ENCODE measurements at regions not wholly inside any gene's neighbourhood (a gene's known extent, or its start where the extent isn't known, plus 50 kb on each side); places are given as distances from the start of the nearest gene placed in this dataset.

DNA sequence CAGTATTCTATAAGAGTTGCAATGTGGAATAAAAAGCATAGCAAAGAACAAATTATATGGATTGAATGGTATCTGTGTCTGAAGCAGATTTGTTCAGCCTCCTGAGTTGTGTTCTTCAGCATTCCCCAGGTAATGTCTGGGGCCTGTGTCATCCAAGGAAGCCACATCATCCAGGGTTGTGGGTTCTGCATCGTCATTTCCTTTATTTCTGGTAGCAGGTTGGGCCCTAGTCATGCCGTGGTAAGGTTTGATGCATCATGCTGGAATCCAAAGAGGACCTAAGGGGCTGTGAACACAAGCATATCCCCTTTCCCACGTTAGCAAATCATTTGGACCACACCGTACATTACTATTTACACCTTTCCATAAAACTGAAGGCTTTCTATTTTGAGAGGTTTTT, 131.0 kb upstream of the ZNF91 start:
- no peak for ATAC-seq
- TF ChIP-seq CHD2 (IDR thresholded peaks at IDR 0.05; ENCODE audit: low read length, partially characterized antibody) = no peak
- no peak for TF ChIP-seq MYC (IDR thresholded peaks at IDR 0.05; ENCODE audit: borderline replicate concordance, low read length)
- TF ChIP-seq SMC3 (IDR thresholded peaks at IDR 0.05) = no peak
- TF ChIP-seq ZSCAN20 (CRISPR knock-in tag; IDR thresholded peaks at IDR 0.05) = no peak
- TF ChIP-seq FOSL2 (IDR thresholded peaks at IDR 0.05) = no peak
- no peak for TF ChIP-seq FOSL2 (CRISPR knock-in tag; IDR thresholded peaks at IDR 0.05)
- no peak for TF ChIP-seq ZFP36 (IDR thresholded peaks at IDR 0.05; ENCODE audit: borderline replicate concordance, partially characterized antibody)
- TF ChIP-seq JUN (IDR thresholded peaks at IDR 0.05) = no peak
- TF ChIP-seq, protein P1, sequence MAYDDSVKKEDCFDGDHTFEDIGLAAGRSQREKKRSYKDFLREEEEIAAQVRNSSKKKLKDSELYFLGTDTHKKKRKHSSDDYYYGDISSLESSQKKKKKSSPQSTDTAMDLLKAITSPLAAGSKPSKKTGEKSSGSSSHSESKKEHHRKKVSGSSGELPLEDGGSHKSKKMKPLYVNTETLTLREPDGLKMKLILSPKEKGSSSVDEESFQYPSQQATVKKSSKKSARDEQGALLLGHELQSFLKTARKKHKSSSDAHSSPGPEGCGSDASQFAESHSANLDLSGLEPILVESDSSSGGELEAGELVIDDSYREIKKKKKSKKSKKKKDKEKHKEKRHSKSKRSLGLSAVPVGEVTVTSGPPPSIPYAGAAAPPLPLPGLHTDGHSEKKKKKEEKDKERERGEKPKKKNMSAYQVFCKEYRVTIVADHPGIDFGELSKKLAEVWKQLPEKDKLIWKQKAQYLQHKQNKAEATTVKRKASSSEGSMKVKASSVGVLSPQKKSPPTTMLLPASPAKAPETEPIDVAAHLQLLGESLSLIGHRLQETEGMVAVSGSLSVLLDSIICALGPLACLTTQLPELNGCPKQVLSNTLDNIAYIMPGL (CRISPR knock-in tag; IDR thresholded peaks at IDR 0.05; ENCODE audit: borderline replicate concordance) = no peak
- TF ChIP-seq FOSB (CRISPR knock-in tag; IDR thresholded peaks at IDR 0.05) = no peak
- no peak for TF ChIP-seq HOXB5 (CRISPR knock-in tag; IDR thresholded peaks at IDR 0.05)
- TF ChIP-seq JUNB (IDR thresholded peaks at IDR 0.05) = no peak
- TF ChIP-seq MAZ (IDR thresholded peaks at IDR 0.05; ENCODE audit: borderline replicate concordance, low read depth, low read length) = no peak
- TF ChIP-seq PHF8 (IDR thresholded peaks at IDR 0.05; ENCODE audit: borderline replicate concordance, low read depth) = no peak
- POLR2A ChIA-PET = no interaction called here
- H3K27ac ChIP-seq = no peak overlapping the region
- no peak for FAIRE-seq
- H3K4me2 ChIP-seq = no peak overlapping the region
- no peak overlapping the region for H3K4me3 ChIP-seq
- H3K4me1 ChIP-seq = no peaks in the 10 kb centered on the region
- WGBS (ENCODE audit: missing lambda C conversion rate) = 4% methylated on average over 4 of the region's 4 CpGs
- H3K9me3 ChIP-seq = peaks cover 27% of the 10 kb centered on the region
- no peak for DNase-seq (ENCODE audit: low read depth in 1 of 2, low spot score in 1 of 2)
- CTCF ChIA-PET = no interaction called here

DNA sequence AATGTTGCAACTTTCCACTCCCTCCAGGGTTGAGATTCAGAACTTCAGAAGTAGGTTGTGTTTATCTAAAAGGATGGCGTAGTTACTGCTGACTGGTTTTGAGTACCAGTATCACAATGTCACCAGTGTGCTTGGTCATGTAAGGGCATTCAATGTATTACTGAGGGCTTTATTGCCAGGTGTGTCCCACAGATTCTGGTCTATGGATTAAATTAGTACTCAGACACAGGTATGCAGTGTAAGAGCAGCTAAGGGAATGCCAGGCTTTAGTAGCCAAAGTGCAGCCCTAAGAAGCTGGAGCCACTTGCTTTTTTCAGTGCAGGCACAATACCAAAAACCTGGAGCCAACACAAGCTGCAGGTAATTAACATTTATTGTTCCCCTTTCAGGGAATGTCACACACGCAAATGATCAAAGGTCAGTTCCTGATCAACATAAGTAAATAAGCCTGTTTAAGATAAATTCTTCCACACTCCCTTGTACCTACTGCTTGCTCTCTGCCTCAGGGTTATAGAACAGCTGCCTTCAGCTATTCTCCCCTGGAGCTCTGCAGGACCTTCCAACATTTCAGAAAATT, 130.1 kb upstream of the ZNF91 start:
- CTCF ChIA-PET = no interaction called here
- TF ChIP-seq HOXB5 (CRISPR knock-in tag; IDR thresholded peaks at IDR 0.05) = no peak
- TF ChIP-seq MAFK (IDR thresholded peaks at IDR 0.05; ENCODE audit: partially characterized antibody) = no peak
- no peak for TF ChIP-seq PHF8 (IDR thresholded peaks at IDR 0.05; ENCODE audit: borderline replicate concordance, low read depth)
- TF ChIP-seq CHD2 (IDR thresholded peaks at IDR 0.05; ENCODE audit: low read length, partially characterized antibody) = no peak
- TF ChIP-seq RNF2 (IDR thresholded peaks at IDR 0.05; ENCODE audit: borderline replicate concordance, low read depth) = no peak
- no peak for TF ChIP-seq GATA3 (IDR thresholded peaks at IDR 0.05; ENCODE audit: borderline replicate concordance)
- TF ChIP-seq EHF (CRISPR knock-in tag; IDR thresholded peaks at IDR 0.05) = no peak
- TF ChIP-seq CEBPB (IDR thresholded peaks at IDR 0.05) = no peak
- no peak for TF ChIP-seq BHLHE40 (IDR thresholded peaks at IDR 0.05; ENCODE audit: low read depth, low read length)
- TF ChIP-seq, protein P2, sequence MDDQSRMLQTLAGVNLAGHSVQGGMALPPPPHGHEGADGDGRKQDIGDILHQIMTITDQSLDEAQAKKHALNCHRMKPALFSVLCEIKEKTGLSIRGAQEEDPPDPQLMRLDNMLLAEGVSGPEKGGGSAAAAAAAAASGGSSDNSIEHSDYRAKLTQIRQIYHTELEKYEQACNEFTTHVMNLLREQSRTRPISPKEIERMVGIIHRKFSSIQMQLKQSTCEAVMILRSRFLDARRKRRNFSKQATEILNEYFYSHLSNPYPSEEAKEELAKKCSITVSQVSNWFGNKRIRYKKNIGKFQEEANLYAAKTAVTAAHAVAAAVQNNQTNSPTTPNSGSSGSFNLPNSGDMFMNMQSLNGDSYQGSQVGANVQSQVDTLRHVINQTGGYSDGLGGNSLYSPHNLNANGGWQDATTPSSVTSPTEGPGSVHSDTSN (IDR thresholded peaks at IDR 0.05) = no peak
- TF ChIP-seq NR3C1 (IDR thresholded peaks at IDR 0.05) = no peak
- TF ChIP-seq ZFP36 (IDR thresholded peaks at IDR 0.05; ENCODE audit: borderline replicate concordance, partially characterized antibody) = no peak
- TF ChIP-seq, protein P3, sequence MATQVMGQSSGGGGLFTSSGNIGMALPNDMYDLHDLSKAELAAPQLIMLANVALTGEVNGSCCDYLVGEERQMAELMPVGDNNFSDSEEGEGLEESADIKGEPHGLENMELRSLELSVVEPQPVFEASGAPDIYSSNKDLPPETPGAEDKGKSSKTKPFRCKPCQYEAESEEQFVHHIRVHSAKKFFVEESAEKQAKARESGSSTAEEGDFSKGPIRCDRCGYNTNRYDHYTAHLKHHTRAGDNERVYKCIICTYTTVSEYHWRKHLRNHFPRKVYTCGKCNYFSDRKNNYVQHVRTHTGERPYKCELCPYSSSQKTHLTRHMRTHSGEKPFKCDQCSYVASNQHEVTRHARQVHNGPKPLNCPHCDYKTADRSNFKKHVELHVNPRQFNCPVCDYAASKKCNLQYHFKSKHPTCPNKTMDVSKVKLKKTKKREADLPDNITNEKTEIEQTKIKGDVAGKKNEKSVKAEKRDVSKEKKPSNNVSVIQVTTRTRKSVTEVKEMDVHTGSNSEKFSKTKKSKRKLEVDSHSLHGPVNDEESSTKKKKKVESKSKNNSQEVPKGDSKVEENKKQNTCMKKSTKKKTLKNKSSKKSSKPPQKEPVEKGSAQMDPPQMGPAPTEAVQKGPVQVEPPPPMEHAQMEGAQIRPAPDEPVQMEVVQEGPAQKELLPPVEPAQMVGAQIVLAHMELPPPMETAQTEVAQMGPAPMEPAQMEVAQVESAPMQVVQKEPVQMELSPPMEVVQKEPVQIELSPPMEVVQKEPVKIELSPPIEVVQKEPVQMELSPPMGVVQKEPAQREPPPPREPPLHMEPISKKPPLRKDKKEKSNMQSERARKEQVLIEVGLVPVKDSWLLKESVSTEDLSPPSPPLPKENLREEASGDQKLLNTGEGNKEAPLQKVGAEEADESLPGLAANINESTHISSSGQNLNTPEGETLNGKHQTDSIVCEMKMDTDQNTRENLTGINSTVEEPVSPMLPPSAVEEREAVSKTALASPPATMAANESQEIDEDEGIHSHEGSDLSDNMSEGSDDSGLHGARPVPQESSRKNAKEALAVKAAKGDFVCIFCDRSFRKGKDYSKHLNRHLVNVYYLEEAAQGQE (IDR thresholded peaks at IDR 0.05) = no peak
- no peak for TF ChIP-seq JUN (IDR thresholded peaks at IDR 0.05)
- TF ChIP-seq, protein P1 (CRISPR knock-in tag; IDR thresholded peaks at IDR 0.05; ENCODE audit: borderline replicate concordance) = no peak
- TF ChIP-seq MAZ (IDR thresholded peaks at IDR 0.05; ENCODE audit: borderline replicate concordance, low read depth, low read length) = no peak
- no peaks in the 10 kb centered on the region for H3K4me1 ChIP-seq
- DNase-seq (ENCODE audit: low read depth in 1 of 2, low spot score in 1 of 2) (no peak), ATAC-seq (no peak), FAIRE-seq (no peak)
- 0% methylated on average over 2 of the region's 2 CpGs for WGBS (ENCODE audit: missing lambda C conversion rate)
- POLR2A ChIA-PET = no interaction called here
- H3K4me2 ChIP-seq = no peak overlapping the region
- H3K9me3 ChIP-seq = peaks cover 32% of the 10 kb centered on the region
- no peak overlapping the region for H3K27ac ChIP-seq
- no peak overlapping the region for H3K4me3 ChIP-seq

Measured in A549 (cell line).